HEK293T (cell line): ENCODE measurements at regions not wholly inside any gene's neighbourhood (a gene's known extent, or its start where the extent isn't known, plus 50 kb on each side); places are given as distances from the start of the nearest gene placed in this dataset.

Experiments
- BHLHE40 ChIP-seq: fragments of 450-650 bp; IDR thresholded peaks from 2 replicates; pipeline ENCODE4 v1.6.1; 2016; ENCODE audit warnings: mild to moderate bottlenecking, moderate library complexity, borderline replicate concordance
- FOXK2 ChIP-seq: fragments of 450-650 bp; IDR thresholded peaks from 2 replicates; pipeline ENCODE4 v1.6.1; 2016; ENCODE audit warnings: mild to moderate bottlenecking
- FOXM1 ChIP-seq: fragments of 450-650 bp; IDR thresholded peaks from 2 replicates; pipeline ENCODE4 v1.6.1; 2017; ENCODE audit warnings: mild to moderate bottlenecking, borderline replicate concordance
- SUZ12 ChIP-seq: fragments of 450-650 bp; IDR thresholded peaks from 2 replicates; pipeline ENCODE4 v1.6.1; 2016; ENCODE audit warnings: mild to moderate bottlenecking

DNA sequence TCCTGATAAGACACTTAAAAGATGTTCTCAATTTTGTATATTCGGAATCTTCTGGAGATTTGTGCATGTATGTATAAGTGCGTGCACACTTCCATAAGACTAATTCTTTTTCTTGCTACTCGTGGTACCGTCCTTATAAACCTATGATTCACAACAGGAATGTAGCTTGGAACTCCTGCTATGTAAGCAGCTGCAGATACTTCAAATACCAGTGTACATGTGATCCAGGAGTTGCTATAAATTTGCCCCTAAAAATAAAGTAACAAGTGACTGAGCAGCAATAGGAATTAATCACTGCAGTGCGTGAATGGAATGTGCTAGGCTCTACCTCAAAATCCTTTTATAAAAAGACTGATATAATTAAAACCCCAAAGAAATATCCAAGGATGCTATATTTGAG lies 214.9 kb downstream of the KLF5 start:
- TF ChIP-seq SUZ12 = no peak
- no peak for TF ChIP-seq FOXK2
- no peak for TF ChIP-seq FOXM1
- no peak for TF ChIP-seq BHLHE40
